GM18951 (cell line): ENCODE measurements at regions not wholly inside any gene's neighbourhood (a gene's known extent, or its start where the extent isn't known, plus 50 kb on each side); places are given as distances from the start of the nearest gene placed in this dataset.
"Not testable (repeated sequence)": the region's sequence is repeated elsewhere in the genome, so short reads cannot be mapped to it uniquely, and the experiment has no call there.

Source experiments
- POLR2A ChIP-seq: IDR thresholded peaks from 4 replicates; pipeline ENCODE4 v1.6.1; 2011; ENCODE audit warnings: mild to moderate bottlenecking; ENCODE audit not compliant: insufficient read length, insufficient read depth; ENCODE audit errors: extremely low read depth
- in situ Hi-C: fragments of 300-500 bp; cut with MboI; formaldehyde crosslinking; loops from one replicate; pipeline ENCODE4 v1.12.0; 2022; ENCODE audit warnings: low sequenced_read_pairs, mixed read lengths, inconsistent platforms; ENCODE audit not compliant: unreplicated experiment

DNA sequence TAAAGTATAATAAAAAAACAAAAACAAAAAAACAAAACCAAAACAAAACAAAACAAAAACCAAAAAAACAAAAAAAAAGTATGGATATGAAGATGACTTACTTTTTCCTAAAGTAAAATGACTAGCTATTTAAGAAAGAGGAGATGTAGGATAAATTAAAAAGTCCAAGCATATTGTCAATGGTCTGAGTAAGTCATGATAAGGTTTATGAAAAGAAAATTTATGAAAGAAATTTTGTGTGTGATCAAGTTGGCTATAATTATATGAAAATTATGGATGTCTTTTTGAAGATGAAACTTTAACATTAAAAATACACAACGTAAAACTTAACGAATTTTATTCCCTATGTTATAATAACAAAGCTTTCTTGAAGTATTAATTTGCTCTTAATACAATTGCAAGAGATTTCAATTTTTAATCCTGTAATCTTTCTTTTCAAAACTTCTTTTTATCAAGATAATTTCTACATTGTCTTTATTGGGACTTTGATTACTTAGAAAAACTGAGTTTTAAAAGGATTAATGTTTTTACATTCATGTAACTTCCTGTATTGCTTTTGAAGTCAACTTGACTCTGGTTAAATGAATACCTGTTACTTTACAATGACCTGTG, 200.9 kb upstream of the IVNS1ABP start:
- TF ChIP-seq POLR2A: no peak
- in situ Hi-C loops: no loop called here

DNA sequence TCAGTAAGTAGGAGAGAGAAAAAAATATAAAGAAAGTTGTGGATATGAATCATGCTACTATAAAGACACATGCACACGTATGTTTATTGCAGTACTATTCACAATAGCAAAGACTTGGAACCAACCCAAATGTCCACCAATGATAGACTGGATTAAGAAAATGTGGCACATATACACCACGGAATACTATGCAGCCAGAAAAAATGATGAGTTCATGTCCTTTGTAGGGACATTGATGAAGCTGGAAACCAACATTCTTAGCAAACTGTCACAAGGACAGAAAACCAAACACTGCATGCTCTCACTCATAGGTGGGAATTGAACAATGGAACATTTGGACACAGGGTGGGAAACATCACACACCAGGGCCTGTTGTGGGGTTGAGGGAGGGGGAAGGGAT, 200.3 kb upstream of the IVNS1ABP start:
- in situ Hi-C loops: not testable (repeated sequence)

DNA sequence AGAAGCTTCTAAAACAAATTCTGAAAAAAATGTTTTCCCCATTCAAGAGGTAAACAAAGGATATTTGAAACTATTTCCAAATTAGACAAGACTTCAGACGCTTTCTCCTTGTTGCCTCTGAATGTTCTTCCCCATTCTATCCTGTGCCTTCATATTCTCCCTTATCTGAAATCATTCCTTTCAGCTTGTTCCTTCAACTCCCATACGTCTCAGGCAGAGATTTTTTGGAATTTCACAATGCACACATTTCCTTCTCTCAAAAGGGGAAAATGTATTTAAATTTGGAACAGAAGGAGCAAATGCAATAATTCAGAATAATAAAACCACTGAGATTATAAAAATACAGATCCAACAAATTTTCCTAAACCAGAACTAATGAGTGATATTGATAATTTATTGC, 198.7 kb upstream of the IVNS1ABP start:
- in situ Hi-C loops: no loop called here
- no peak for TF ChIP-seq POLR2A

DNA sequence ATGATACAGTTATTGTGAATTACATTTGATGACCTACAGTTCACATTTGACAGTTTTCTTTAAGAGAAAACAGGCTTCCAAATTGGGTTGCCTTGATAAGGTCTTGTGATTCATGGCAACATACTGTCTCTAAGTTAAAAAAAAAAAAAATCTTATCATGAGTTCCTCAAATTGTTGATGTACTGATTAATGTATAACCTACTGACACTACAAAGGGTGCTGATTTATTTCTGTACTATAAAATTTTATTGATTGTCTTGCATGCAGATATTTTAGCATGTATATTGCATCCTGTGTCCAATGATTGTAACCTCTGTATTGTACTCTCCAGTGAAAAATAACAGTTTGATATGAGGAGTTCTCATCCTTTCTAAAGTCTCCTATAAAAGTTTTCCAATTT, 197.3 kb upstream of the IVNS1ABP start:
- in situ Hi-C loops: no loop called here
- TF ChIP-seq POLR2A: no peak

DNA sequence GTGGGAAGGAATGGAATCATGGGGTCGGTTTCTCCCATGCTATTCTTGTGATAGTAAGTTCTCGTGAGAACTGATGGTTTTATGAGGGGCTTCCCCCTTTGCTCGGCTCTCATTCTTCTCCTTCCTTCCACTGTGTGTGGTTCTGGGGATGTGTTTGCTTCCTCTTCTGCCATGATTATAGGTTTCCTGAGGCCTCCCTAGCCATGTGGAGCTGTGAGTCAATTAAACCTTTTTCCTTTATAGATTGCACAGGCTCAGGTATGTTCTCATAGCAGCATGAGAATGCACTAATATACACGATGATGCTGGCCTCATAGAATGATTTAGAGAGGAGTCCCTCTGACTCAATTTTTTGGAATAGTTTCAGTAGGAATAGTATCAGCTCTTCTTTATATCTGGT, 195.4 kb upstream of the IVNS1ABP start:
- in situ Hi-C loops: no loop called here
- TF ChIP-seq POLR2A: no peak

DNA sequence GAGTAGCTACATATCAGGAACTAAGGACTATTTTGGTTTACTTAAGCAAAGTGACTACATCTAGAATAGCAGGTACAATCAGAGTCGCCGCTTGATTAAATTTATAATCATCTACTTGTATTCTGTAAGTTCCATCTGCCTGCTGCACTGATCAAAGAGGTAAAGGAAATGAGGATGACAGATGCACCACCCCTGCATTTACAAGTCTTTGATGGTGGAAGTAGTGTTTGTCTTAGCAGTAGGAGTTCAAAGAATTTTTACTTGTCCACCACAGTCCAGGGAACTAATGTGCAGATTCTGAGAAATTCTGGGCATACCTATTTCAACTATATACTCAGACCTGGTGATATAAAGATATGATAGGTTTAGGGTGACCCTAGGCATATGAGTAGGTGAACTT, 184.1 kb upstream of the IVNS1ABP start:
- in situ Hi-C loops: no loop called here
- no peak for TF ChIP-seq POLR2A

DNA sequence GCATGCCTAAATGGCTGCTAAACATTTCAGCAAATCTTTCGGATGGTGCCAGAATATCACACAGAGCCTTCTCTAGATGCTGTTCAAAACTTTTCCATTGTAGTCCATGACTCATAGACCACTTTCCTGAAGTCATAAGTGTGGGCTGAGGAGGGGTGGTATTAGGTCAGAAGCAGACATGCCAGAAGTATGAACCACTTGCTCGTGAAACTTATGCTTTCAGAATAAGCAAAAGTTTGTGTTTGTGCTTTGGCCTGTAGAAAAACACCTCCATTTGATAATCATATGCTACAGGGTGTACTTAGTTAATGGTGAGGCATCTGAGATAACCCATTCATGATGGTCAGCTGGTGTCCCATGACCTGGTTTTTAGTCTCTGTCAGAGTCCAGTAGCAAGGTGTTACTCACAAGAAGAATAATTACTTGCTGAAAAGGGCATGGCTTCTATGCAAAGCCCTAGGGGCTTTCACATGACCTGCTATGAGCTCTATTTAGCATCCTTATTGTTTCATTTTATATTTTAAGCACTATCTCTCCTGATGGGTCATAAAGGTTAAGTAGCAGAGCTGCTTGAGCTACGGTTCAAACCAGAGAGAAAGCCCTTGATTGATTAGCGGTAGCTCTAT, 183.1 kb upstream of the IVNS1ABP start:
- TF ChIP-seq POLR2A: no peak
- in situ Hi-C loops: no loop called here

DNA sequence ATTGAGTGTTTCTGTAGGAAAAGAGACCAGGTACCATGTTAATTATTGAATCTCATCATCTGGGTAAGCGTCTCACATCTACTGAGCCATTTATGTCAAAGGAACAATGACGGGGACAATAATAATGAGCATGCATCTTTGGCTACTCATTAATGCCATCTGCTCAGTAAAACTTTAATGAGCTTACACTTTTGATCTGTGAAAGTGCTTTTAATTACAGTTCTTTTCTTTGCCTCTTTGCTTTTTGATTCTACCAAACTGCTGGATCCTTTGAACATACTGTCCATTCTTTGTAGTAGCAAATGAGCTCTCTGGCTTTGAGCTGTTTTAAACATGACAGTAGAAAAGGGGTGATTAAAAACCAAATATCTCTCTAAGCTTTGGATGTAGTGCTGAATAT, 181.2 kb upstream of the IVNS1ABP start:
- TF ChIP-seq POLR2A: no peak
- in situ Hi-C loops: no loop called here

DNA sequence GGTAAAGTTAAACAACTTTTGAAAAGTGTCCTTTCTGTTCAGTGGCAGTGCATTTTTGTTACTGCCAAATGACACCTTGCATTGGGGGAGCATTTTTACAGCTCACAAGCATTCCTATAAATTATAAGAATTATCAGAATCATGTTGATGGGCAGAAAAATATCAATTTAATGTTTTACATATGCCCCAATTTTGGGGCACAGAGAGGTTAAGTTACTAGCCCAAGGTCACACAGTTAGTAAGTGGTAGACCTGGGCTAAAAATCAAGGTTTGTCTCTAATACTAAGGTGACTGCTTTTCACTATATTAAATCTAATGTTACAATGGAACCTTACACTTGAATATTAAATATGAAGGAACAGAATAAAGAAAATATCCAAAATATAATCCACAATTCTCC, 180.1 kb upstream of the IVNS1ABP start:
- in situ Hi-C loops: no loop called here

DNA sequence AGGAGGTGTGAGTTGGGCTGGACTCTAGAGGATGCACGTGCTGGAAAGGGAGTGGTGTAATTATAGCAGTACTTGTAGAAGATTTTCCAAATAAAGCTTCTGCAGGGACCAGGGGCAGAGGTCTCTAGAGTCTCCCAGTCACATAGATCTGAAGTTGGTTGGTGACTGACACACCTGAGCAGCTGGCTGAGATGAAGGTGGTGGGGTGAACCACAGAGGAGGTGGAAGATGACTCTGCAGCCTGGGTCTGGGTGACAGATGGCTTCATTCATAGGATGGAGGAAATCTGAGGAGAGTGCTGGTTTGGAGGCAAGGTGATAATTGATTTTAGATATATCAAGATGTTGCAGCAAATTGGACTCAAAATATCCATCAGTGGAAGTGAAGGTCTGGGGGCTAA, 178.9 kb upstream of the IVNS1ABP start:
- in situ Hi-C loops: no loop called here
- no peak for TF ChIP-seq POLR2A

More for the DNA sequence above, 180.1 kb upstream of the IVNS1ABP start:
- TF ChIP-seq POLR2A: no peak

DNA sequence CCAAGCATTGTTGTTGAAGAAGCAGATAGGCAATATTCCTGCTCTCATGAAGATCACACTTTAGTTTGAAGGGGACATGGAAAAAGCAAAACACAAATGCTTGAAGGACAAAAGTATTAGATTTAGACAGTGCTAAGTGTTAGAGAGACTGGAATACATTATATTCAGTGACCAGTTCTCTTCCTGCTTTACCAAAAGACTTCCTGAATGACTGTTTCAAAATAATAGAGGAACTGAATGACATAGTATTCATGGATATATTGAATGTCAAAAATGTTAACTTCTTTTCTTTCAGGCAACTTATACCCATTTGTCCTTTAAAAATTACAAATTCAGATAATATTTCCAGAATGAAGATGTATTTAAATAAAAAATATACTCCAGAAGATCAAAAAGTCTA, 178.0 kb upstream of the IVNS1ABP start:
- in situ Hi-C loops: no loop called here
- no peak for TF ChIP-seq POLR2A

DNA sequence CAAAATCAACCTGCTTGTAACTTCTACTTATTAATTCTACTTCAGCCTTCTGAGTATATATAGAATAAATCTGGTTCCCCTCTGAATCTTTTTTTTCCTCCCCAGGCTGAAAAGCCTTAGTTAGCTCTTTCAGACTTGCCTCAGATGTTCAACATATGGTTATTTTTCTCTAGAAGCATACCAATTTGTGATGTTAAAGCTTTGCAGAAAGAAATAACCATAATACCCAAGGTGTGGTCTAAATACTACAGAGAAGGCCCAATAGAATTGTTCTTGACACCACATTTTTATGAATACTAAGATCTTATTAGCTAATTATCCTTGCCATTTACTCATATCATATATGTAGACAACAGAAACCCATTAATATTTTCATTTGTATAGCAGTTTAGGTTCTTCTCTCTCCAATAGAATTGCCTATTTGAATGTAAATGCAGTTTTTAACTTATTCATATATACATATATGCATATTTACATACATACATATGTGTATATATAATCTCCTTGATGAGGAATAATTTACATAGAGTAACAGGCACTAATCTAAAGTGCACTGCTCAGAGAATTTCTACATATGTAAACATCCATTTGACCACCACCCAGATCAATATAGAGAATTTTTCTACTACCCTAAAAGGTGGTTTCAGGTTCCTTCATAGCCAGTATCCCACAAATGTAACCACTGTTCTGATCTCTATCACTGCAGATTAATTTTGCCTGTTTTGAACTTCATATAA, 175.2 kb upstream of the IVNS1ABP start:
- in situ Hi-C loops: no loop called here
- TF ChIP-seq POLR2A: no peak

DNA sequence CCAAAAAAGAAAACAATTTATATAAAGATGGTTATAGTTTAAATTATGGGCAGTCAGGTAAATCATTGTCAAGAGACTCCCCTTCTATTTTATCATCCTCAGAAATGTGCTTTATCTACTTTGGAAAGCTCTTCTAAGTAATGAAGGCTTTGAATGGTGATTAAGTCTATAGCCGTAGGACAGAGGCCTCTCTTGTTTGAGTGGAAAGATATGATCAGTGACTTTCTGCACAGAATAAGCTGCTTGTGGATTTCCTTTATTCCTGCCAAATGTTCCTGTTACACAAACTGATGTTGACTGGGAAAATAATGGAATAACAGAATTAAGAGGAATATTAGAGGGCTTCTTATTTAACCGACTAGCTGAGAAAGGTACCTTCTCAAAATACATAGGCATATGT, 174.6 kb upstream of the IVNS1ABP start:
- in situ Hi-C loops: no loop called here
- no peak for TF ChIP-seq POLR2A

DNA sequence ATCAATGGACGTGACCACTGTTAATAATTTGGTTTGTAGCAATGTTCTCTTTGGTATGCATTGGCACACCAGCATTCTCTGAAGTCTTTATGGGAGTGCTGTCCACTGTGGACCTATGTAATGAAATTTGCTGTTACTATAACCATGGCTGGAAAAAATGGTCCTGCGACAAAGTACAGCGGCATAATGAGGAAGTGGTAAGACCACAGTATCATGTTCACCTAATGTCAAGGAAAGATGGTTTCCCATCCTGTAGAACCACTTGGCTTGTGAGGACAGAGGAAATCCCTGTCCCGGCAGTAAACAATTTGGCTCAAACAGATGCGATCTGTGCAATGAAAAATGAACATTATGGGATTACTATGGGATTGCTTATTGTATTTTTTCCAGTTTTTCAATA, 173.9 kb upstream of the IVNS1ABP start:
- no peak for TF ChIP-seq POLR2A
- in situ Hi-C loops: no loop called here
